WI38 (cell line): ENCODE measurements at regions not wholly inside any gene's neighbourhood (a gene's known extent, or its start where the extent isn't known, plus 50 kb on each side); places are given as distances from the start of the nearest gene placed in this dataset.
"Not testable (repeated sequence)": the region's sequence is repeated elsewhere in the genome, so short reads cannot be mapped to it uniquely, and the experiment has no call there.

Source experiments
- H3K4me3 ChIP-seq: 2 replicates; pipeline ENCODE4 v1.5.1; 2011; ENCODE audit warnings: low read depth, mild to moderate bottlenecking, control low read depth, low read length
- CTCF ChIP-seq: IDR thresholded peaks from 2 replicates; pipeline ENCODE4 v1.5.1; 2012; ENCODE audit warnings: low read depth, mild to moderate bottlenecking, control low read depth, low read length

GRCh38 chr4:177239878-177240277 is 69.8 kb upstream of the NEIL3 start:
- TF ChIP-seq CTCF: no peak
- H3K4me3 ChIP-seq: no peak overlapping the region

- no peak overlapping the region for H3K4me3 ChIP-seq
- TF ChIP-seq CTCF: no peak
These were observed 66.9 kb upstream of the NEIL3 start for GRCh38 chr4:177242651-177243286.

DNA sequence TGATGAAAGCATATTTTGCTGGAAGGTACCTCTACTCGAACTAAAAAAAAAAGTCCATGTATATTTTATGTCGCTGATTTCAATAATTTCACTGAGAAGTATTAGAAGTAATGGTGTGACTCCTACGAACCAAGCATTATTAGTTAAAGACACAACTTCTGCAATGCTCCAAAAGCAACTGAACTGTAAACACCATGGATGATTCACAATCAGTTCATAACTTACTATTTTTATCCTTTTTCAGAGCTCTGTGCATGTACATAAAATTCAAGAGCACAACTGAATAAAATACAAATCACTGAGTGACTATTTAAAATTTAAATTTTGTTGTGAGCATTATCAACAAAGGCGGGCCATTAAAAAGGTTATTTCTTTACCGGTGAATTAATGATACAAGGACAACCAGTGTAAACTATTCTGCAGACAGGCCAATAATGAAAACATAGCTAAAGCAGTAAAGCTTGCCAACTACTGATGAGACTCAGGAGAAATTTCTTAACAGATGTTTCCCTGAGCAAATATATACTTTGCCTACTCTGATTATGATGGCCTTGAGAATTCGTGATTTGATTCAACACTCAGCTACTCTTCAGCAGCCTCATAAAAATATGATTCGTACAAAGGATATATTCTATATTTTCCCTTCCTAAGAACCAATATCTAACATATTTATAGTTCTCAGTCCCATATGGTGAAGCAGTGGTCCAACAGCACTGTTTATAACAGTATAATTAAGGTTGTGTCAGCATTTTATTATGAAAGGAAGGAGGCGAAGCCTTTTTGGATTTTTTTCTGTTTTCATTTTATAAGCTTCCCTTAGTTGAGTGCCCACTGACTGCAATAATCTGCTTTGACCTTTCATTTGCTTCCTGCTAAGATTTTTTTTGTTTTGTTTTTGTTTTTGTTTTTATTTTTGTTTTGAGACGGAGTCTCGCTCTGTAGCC is 62.8 kb upstream of the NEIL3 start:
- TF ChIP-seq CTCF: no peak
- peak overlapping the region; percentile 22 for H3K4me3 ChIP-seq

DNA sequence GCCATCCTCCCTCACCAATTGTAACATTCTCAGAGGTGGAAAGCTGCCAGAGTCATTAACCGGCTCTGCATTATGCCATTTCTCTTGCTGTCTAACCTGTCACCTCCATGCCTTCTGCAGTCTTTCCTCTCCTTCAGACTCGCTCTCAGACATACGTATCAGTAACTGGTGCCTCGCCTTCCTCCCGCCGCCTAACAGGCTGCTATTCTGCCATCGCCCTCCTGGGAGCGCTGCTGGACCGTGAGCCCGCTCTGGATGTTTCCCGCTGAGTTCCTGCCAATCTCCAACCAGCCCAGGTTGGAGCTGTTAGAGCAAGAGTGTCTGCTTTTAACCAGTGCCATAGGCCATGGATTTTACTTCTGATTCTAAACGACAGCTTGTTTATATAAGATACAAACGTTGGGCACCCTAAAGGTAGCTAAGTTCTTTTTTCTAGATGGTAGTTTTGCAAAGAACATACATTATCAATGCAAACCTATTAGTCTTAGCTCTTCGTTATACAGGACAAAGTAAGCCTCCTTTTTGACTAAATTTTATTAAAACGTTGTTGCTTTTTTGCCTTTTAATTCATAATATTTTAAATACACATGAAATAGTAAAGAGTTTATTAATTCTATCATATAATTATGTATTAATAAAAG is 59.5 kb upstream of the NEIL3 start:
- no peak overlapping the region for H3K4me3 ChIP-seq
- TF ChIP-seq CTCF: peak; percentile 99

GRCh38 chr4:177251237-177251636 is 58.4 kb upstream of the NEIL3 start:
- TF ChIP-seq CTCF: no peak
- H3K4me3 ChIP-seq: no peak overlapping the region

- no peak for TF ChIP-seq CTCF
- H3K4me3 ChIP-seq: no peak overlapping the region
These were observed 54.3 kb upstream of the NEIL3 start for GRCh38 chr4:177255359-177255758.

- no peak overlapping the region for H3K4me3 ChIP-seq
- no peak for TF ChIP-seq CTCF
These were observed 52.7 kb upstream of the NEIL3 start for GRCh38 chr4:177256950-177257349.

DNA sequence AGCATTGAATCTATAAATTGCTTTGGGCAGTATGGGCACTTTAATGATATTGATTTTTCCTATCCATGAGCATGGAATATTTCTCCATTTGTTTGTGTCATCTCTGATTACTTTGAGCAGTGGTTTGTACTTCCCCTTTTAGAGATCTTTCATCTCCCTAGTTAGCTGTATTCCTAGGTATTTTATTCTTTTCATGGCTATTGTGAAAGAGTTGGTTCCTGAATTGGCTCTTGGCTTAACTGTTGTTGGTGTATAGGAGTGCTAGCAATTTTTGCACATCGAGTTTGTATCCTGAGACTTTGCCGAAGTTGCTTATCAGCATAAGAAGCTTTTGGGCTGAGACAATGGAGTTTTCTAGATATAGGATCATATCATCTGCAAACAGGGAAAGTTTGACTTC is 50.2 kb upstream of the NEIL3 start:
- not testable (repeated sequence) for H3K4me3 ChIP-seq
